Caco-2 (cell line): ENCODE measurements at regions not wholly inside any gene's neighbourhood (a gene's known extent, or its start where the extent isn't known, plus 50 kb on each side); places are given as distances from the start of the nearest gene placed in this dataset.

Experiments
- BruUV-seq: library from RNA; stranded (reverse); fragments of 400-500 nt; replicated peaks from 2 replicates; lab custom pipeline; 2021; lab: Mats Ljungman, UMichigan
- CTCF ChIA-PET: fragments of 300-600 bp; sonication (Branson Sonifier 250); formaldehyde crosslinking; loops from one replicate; lab custom pipeline; 2022; ENCODE audit warnings: antibody characterized with exemption; lab: Charles Lee
- POLR2A ChIA-PET: fragments of 300-600 bp; sonication (Branson Sonifier 250); formaldehyde crosslinking; loops from one replicate; lab custom pipeline; 2022; ENCODE audit warnings: antibody characterized with exemption; lab: Charles Lee
- DNase-seq, 2 experiments: peaks; one replicate each; pipeline versions ENCODE4 v3.0.0 to v3.0.0-alpha.2; 2020 to 2022
- H3K27me3 ChIP-seq: replicated peaks from 2 replicates; pipeline ENCODE4 v1.6.0; 2011; ENCODE audit warnings: low read length; ENCODE audit not compliant: control insufficient read depth, insufficient read depth
- H3K36me3 ChIP-seq: 2 replicates; pipeline ENCODE4 v1.5.1; 2011; ENCODE audit warnings: low read length; ENCODE audit not compliant: control insufficient read depth, insufficient read depth
- H3K4me1 ChIP-seq: fragments of 250-450 bp; sonication (Bioruptor Pico); 2 replicates; pipeline ENCODE4 v1.5.1; 2020; ENCODE audit warnings: mild to moderate bottlenecking
- H3K4me3 ChIP-seq: 2 replicates; pipeline ENCODE4 v1.5.1; 2011; ENCODE audit warnings: low read depth, mild to moderate bottlenecking, control low read depth, low read length
- H3K9me3 ChIP-seq: fragments of 250-450 bp; sonication (Bioruptor Pico); 2 replicates; pipeline ENCODE4 v1.5.1; 2020; ENCODE audit warnings: mild to moderate bottlenecking, moderate library complexity
- H3K27ac Mint-ChIP-seq: one replicate; pipeline ENCODE4 v1.8.0; 2022; ENCODE audit warnings: mixed read lengths; ENCODE audit not compliant: unreplicated experiment
- H3K27me3 Mint-ChIP-seq: one replicate; pipeline ENCODE4 v1.8.0; 2022; ENCODE audit warnings: mixed read lengths; ENCODE audit not compliant: insufficient read depth, unreplicated experiment
- H3K36me3 Mint-ChIP-seq: one replicate; pipeline ENCODE4 v1.8.0; 2022; ENCODE audit warnings: mild to moderate bottlenecking, mixed read lengths; ENCODE audit not compliant: insufficient read depth, unreplicated experiment
- H3K4me1 Mint-ChIP-seq: one replicate; pipeline ENCODE4 v1.8.0; 2022; ENCODE audit warnings: low read depth, mixed read lengths; ENCODE audit not compliant: unreplicated experiment
- H3K4me3 Mint-ChIP-seq: one replicate; pipeline ENCODE4 v1.8.0; 2022; ENCODE audit warnings: mild to moderate bottlenecking, moderate library complexity, mixed read lengths; ENCODE audit not compliant: unreplicated experiment
- H3K9me3 Mint-ChIP-seq: one replicate; pipeline ENCODE4 v1.8.0; 2022; ENCODE audit warnings: mixed read lengths; ENCODE audit not compliant: unreplicated experiment
- intact Hi-C: fragments of 100-400 bp; cut with micrococcal nuclease; formaldehyde crosslinking; loops from one replicate; pipeline ENCODE4 v1.10.0; 2022; ENCODE audit not compliant: unreplicated experiment
- TF ChIP-seq, protein P1 (sequence below), 2 experiments: fragments of 200-600 bp in 1 of 2; IDR thresholded peaks; 1 replicate in 1 of 2; 2 replicates in 1 of 2; pipeline versions ENCODE4 v1.5.1 to v1.8.0; 2011 to 2022; ENCODE audit warnings: antibody characterized with exemption in 1 of 2, control low read depth in 1 of 2, inconsistent platforms in 1 of 2, low read depth in 1 of 2, low read length in 1 of 2, mild to moderate bottlenecking in 1 of 2, moderate library complexity in 1 of 2; ENCODE audit not compliant: insufficient read depth in 1 of 2, severe bottlenecking in 1 of 2, unreplicated experiment in 1 of 2

DNA sequence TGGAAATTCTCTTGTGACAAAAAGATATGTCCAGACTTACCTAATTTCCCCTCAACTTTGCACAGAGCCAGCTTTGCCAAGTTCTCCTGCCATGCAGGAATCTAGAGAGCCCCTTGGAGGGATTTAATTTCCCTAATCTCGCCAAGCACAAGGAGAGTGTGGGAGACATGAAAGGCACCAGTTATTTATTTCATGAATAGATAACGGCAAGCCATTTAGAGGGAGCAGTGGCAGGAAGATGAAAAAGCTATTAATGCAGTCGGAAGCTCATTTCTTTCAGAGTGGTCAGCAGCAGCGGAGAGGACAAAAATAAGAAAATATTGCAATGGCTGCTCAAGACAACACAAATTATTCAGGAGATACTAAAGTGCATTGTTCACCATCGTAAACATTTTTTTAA is 150.9 kb upstream of the WSCD2 start:
- no peaks in the 10 kb centered on the region for H3K9me3 Mint-ChIP-seq
- H3K36me3 Mint-ChIP-seq, result no peaks in the 10 kb centered on the region
- no peaks in the 10 kb centered on the region for H3K4me1 Mint-ChIP-seq
- no peak overlapping the region for H3K4me3 Mint-ChIP-seq
- no peak overlapping the region for H3K27ac Mint-ChIP-seq
- H3K4me1 ChIP-seq, result no peaks in the 10 kb centered on the region
- no peaks in the 10 kb centered on the region for H3K36me3 ChIP-seq
- TF ChIP-seq, protein P1, sequence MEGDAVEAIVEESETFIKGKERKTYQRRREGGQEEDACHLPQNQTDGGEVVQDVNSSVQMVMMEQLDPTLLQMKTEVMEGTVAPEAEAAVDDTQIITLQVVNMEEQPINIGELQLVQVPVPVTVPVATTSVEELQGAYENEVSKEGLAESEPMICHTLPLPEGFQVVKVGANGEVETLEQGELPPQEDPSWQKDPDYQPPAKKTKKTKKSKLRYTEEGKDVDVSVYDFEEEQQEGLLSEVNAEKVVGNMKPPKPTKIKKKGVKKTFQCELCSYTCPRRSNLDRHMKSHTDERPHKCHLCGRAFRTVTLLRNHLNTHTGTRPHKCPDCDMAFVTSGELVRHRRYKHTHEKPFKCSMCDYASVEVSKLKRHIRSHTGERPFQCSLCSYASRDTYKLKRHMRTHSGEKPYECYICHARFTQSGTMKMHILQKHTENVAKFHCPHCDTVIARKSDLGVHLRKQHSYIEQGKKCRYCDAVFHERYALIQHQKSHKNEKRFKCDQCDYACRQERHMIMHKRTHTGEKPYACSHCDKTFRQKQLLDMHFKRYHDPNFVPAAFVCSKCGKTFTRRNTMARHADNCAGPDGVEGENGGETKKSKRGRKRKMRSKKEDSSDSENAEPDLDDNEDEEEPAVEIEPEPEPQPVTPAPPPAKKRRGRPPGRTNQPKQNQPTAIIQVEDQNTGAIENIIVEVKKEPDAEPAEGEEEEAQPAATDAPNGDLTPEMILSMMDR (IDR thresholded peaks at IDR 0.05; ENCODE audit: insufficient read depth in 1 of 2, low read depth in 1 of 2, low read length in 1 of 2, severe bottlenecking in 1 of 2, unreplicated experiment in 1 of 2), result no peak
- POLR2A ChIA-PET, result no interaction called here
- H3K9me3 ChIP-seq, result peaks cover 4% of the 10 kb centered on the region; the same call in 1 of the 2 replicates
- H3K27me3 Mint-ChIP-seq, result peaks cover 10% of the 10 kb centered on the region
- no TSS peak for BruUV-seq
- no peak for DNase-seq
- H3K27me3 ChIP-seq, result no peaks in the 10 kb centered on the region
- intact Hi-C loops, result no loop called here
- no peak overlapping the region for H3K4me3 ChIP-seq
- CTCF ChIA-PET, result no interaction called here

DNA sequence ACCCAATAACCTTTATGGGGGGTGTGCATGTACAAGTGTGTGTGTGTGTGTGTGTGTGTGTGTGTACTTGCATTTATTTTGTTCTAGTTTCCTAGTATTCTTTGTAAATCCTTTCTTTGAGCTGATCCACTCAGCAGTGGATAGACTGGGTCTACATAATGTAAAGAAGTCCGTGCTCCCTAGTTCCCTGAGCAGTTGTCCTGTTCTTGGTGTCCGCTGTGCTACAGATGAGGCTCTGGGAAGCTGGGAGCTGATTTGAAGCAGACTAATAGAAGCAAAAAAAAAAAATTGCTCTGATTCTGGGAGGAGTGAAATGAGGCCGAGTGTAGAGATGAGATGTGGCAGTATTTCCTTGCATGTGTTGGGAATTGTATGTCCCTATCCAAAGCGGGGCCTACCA is 150.4 kb upstream of the WSCD2 start:
- BruUV-seq, result no TSS peak
- Histone ChIP-seq H3K27me3 (no peaks in the 10 kb centered on the region), H3K4me1 (no peaks in the 10 kb centered on the region), H3K36me3 (no peaks in the 10 kb centered on the region), H3K9me3 (peaks cover 4% of the 10 kb centered on the region; the same call in 1 of the 2 replicates), H3K4me3 (no peak overlapping the region)
- H3K27ac Mint-ChIP-seq, result no peak overlapping the region
- ChIA-PET POLR2A (no interaction called here), CTCF (no interaction called here)
- no peaks in the 10 kb centered on the region for H3K36me3 Mint-ChIP-seq
- no peaks in the 10 kb centered on the region for H3K9me3 Mint-ChIP-seq
- H3K4me3 Mint-ChIP-seq, result no peak overlapping the region
- H3K4me1 Mint-ChIP-seq, result no peaks in the 10 kb centered on the region
- intact Hi-C loops, result no loop called here
- no peak for DNase-seq
- peaks cover 13% of the 10 kb centered on the region for H3K27me3 Mint-ChIP-seq
- TF ChIP-seq, protein P1 (IDR thresholded peaks at IDR 0.05; ENCODE audit: insufficient read depth in 1 of 2, low read depth in 1 of 2, low read length in 1 of 2, severe bottlenecking in 1 of 2, unreplicated experiment in 1 of 2), result no peak

DNA sequence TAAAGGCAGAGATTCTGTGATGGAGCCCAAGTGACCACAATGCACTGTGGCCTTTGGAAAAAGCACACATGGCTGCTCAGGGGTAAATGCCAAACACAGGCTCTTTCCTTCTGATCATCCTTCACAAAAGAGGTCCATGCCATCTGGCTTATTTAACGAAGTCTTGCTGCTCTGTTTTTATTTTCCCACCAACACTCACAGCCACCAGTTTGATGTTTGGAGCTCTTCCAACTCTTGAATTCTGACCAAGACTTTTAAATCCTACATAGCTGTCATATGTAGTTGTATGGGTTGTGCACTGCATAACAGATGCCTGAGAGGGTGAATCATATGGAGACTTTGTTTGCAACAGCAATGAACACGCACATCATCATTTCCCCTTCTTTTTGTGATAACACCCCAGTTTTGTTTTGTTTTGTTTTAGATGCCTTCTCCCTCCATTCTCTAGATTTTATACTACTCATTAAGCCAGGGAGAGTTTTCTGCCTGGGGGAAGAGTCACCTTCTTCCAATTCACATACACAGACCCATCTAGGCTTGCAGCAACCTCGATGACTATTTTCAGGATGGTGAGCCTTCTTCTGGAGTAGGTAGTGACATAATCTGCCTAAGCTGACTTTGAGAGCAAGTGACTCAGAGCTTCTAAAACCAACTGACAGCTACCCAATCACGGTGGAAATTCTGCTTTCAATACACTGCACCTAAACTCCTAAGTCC is 145.2 kb upstream of the WSCD2 start:
- intact Hi-C loops, result no loop called here
- Histone ChIP-seq H3K4me3 (no peak overlapping the region), H3K4me1 (no peaks in the 10 kb centered on the region), H3K9me3 (no peaks in the 10 kb centered on the region), H3K27me3 (no peaks in the 10 kb centered on the region), H3K36me3 (no peaks in the 10 kb centered on the region)
- CTCF ChIA-PET, result interaction anchor here (1.0 kb wide), 1 partner anchor 9 kb away, joined by 3 read pairs; no protein-coding TSS in a partner anchor
- Mint-ChIP-seq H3K27me3 (peaks cover 16% of the 10 kb centered on the region), H3K4me3 (no peak overlapping the region), H3K27ac (no peak overlapping the region), H3K4me1 (no peaks in the 10 kb centered on the region), H3K9me3 (no peaks in the 10 kb centered on the region), H3K36me3 (no peaks in the 10 kb centered on the region)
- POLR2A ChIA-PET, result no interaction called here
- no TSS peak for BruUV-seq
- TF ChIP-seq, protein P1 (IDR thresholded peaks at IDR 0.05; ENCODE audit: insufficient read depth in 1 of 2, low read depth in 1 of 2, low read length in 1 of 2, severe bottlenecking in 1 of 2, unreplicated experiment in 1 of 2), result no peak
- no peak for DNase-seq
